HepG2 (cell line): ENCODE measurements at regions not wholly inside any gene's neighbourhood (a gene's known extent, or its start where the extent isn't known, plus 50 kb on each side); places are given as distances from the start of the nearest gene placed in this dataset.

Experiments used
- ATAC-seq: fragments of 200-7000 bp; cut with Tn5 transposase; 3 replicates; pipeline ENCODE4 v1.9.1; 2020; ENCODE audit warnings: mild to moderate bottlenecking, moderate library complexity
- BruUV-seq: library from RNA; stranded (reverse); fragments of 400-500 nt; replicated peaks from 2 replicates; lab custom pipeline; 2021; lab: Mats Ljungman, UMichigan
- CTCF ChIA-PET: fragments of 300-600 bp; formaldehyde crosslinking; extraction: SDS; loops from one replicate; lab custom pipeline; 2021; ENCODE audit warnings: low total read pairs, inconsistent platforms, low intra/inter-chr PET ratio; lab: Yijun Ruan, JAX
- POLR2A ChIA-PET: fragments of 350-600 bp; sonication (Branson Sonifier 250); formaldehyde crosslinking; loops from one replicate; lab custom pipeline; 2020; ENCODE audit warnings: antibody characterized with exemption, inconsistent platforms; lab: Yijun Ruan, JAX
- DNase-seq: peaks from one replicate; pipeline ENCODE4 v3.0.0-alpha.2; 2015; ENCODE audit warnings: low spot score
- FAIRE-seq: peaks from 3 replicates; lab custom pipeline; 2011; peaks lifted over from hg19 to GRCh38; lab: Jason Lieb, UNC
- H2AFZ ChIP-seq: one replicate; pipeline ENCODE4 v1.6.1; 2011; ENCODE audit warnings: low read length, inconsistent platforms
- H3K27ac ChIP-seq: fragments of 300-600 bp; 3 replicates; pipeline ENCODE4 v1.8.0; 2011; ENCODE audit warnings: mixed run types, mild to moderate bottlenecking, mixed read lengths, low read length, inconsistent platforms; ENCODE audit not compliant: insufficient read depth; ENCODE audit errors: extremely low read length
- H3K27me3 ChIP-seq, 2 experiments: fragments of 200-600 bp in 1 of 2; 2 replicates in 1 of 2; 3 replicates in 1 of 2; pipeline versions ENCODE4 v1.6.0 to v1.8.0; 2011; ENCODE audit warnings: low read length in 2 of 2, mild to moderate bottlenecking in 2 of 2, moderate library complexity in 2 of 2, inconsistent platforms in 1 of 2; ENCODE audit not compliant: insufficient read depth in 2 of 2, control insufficient read depth in 1 of 2
- H3K36me3 ChIP-seq, 2 experiments: fragments of 200-600 bp in 1 of 2; replicated peaks in 1 of 2; 2 replicates in 1 of 2; 3 replicates in 1 of 2; pipeline versions ENCODE4 v1.5.1 to v1.8.0; 2011; ENCODE audit warnings: low read length in 2 of 2, inconsistent platforms in 1 of 2; ENCODE audit not compliant: insufficient read depth in 2 of 2, control insufficient read depth in 1 of 2
- H3K4me1 ChIP-seq: 2 replicates; pipeline ENCODE4 v1.5.1; 2012; ENCODE audit warnings: low read length, inconsistent platforms; ENCODE audit not compliant: insufficient read depth
- H3K4me2 ChIP-seq: 2 replicates; pipeline ENCODE4 v1.6.0; 2011; ENCODE audit warnings: low read depth, low read length, inconsistent platforms
- H3K4me3 ChIP-seq, 3 experiments: fragments of 200-600 bp in 1 of 3; sonication (generic), shearing (Covaris generic) in 1 of 3; replicated peaks in 1 of 3; 2 replicates each; pipeline ENCODE4 v1.5.1; 2011 to 2016; ENCODE audit warnings: low read length in 3 of 3, inconsistent platforms in 2 of 3, low read depth in 2 of 3, mild to moderate bottlenecking in 2 of 3, control low read depth in 1 of 3, mixed read lengths in 1 of 3; ENCODE audit not compliant: insufficient read depth in 1 of 3
- H3K79me2 ChIP-seq: one replicate; pipeline ENCODE4 v1.6.1; 2011; ENCODE audit warnings: low read length, inconsistent platforms; ENCODE audit not compliant: insufficient read depth
- H3K9ac ChIP-seq: 2 replicates; pipeline ENCODE4 v1.6.0; 2011; ENCODE audit warnings: mild to moderate bottlenecking, low read depth, low read length, inconsistent platforms; ENCODE audit not compliant: insufficient read depth
- H3K9me3 ChIP-seq: 2 replicates; pipeline ENCODE4 v1.5.1; 2012; ENCODE audit warnings: mild to moderate bottlenecking, low read length
- H4K20me1 ChIP-seq: 2 replicates; pipeline ENCODE4 v1.6.0; 2011; ENCODE audit warnings: inconsistent platforms, mild to moderate bottlenecking, low read length, moderate library complexity; ENCODE audit not compliant: insufficient read depth
- ATM ChIP-seq: fragments of 450-650 bp; IDR thresholded peaks from 2 replicates; pipeline ENCODE4 v1.7.1; 2017; ENCODE audit warnings: mild to moderate bottlenecking, borderline replicate concordance
- FOXA1 ChIP-seq, 2 experiments: fragments of 450-650 bp in 1 of 2; sonication (generic) in 1 of 2; formaldehyde crosslinking in 1 of 2; IDR thresholded peaks; 2 replicates each; pipeline versions ENCODE4 v1.4.0 to v1.6.1; 2016 to 2020; ENCODE audit warnings: missing genetic modification reagents in 1 of 2
- HOXA7 ChIP-seq: sonication (generic); formaldehyde crosslinking; IDR thresholded peaks from 2 replicates; pipeline ENCODE4 v1.8.1; 2022; ENCODE audit warnings: mild to moderate bottlenecking, missing genetic modification reagents, moderate library complexity
- JARID2 ChIP-seq: sonication (generic); formaldehyde crosslinking; IDR thresholded peaks from 2 replicates; pipeline ENCODE4 v1.8.1; 2023; ENCODE audit warnings: missing genetic modification reagents, inconsistent platforms; ENCODE audit not compliant: insufficient replicate concordance
- MAFG ChIP-seq: sonication (generic); formaldehyde crosslinking; IDR thresholded peaks from 2 replicates; pipeline ENCODE4 v1.5.1; 2020; ENCODE audit warnings: mild to moderate bottlenecking, missing genetic modification reagents
- SP1 ChIP-seq, 2 experiments: fragments of 450-650 bp in 1 of 2; sonication (generic) in 1 of 2; formaldehyde crosslinking in 1 of 2; IDR thresholded peaks; 2 replicates each; pipeline versions ENCODE4 v1.4.0 to v1.6.1; 2016 to 2020; ENCODE audit warnings: missing genetic modification reagents in 1 of 2
- SP4 ChIP-seq: sonication (generic); formaldehyde crosslinking; IDR thresholded peaks from 2 replicates; pipeline ENCODE4 v1.8.1; 2023; ENCODE audit warnings: mild to moderate bottlenecking, missing genetic modification reagents
- SRSF9 ChIP-seq: fragments of 200-400 bp; formaldehyde crosslinking; IDR thresholded peaks from 2 replicates; pipeline ENCODE4 v1.6.1; 2018; ENCODE audit warnings: borderline replicate concordance, mild to moderate bottlenecking, low read depth, low read length; ENCODE audit not compliant: insufficient read depth, poor library complexity, severe bottlenecking
- TARDBP ChIP-seq: sonication (generic); formaldehyde crosslinking; IDR thresholded peaks from 2 replicates; pipeline ENCODE4 v1.8.0; 2022; ENCODE audit warnings: mild to moderate bottlenecking, missing genetic modification reagents
- U2AF1 ChIP-seq: fragments of 200-400 bp; formaldehyde crosslinking; optimal IDR thresholded peaks from 2 replicates; pipeline ENCODE3; 2017; ENCODE audit warnings: mild to moderate bottlenecking, low read depth, low read length
- U2AF2 ChIP-seq: fragments of 200-400 bp; formaldehyde crosslinking; IDR thresholded peaks from 2 replicates; pipeline ENCODE4 v1.6.1; 2017; ENCODE audit warnings: low read depth, mild to moderate bottlenecking, low read length
- ZNF317 ChIP-seq: sonication (generic); formaldehyde crosslinking; IDR thresholded peaks from 2 replicates; pipeline ENCODE4 v1.5.0; 2020; ENCODE audit warnings: mild to moderate bottlenecking, missing genetic modification reagents
- ZNF382 ChIP-seq: sonication (generic); formaldehyde crosslinking; IDR thresholded peaks from 2 replicates; pipeline ENCODE4 v1.5.0; 2020; ENCODE audit warnings: missing genetic modification reagents, mild to moderate bottlenecking, borderline replicate concordance
- ZNF589 ChIP-seq: sonication (generic); formaldehyde crosslinking; conservative IDR thresholded peaks from 2 replicates; pipeline ENCODE4 v1.8.0; 2022; ENCODE audit warnings: mild to moderate bottlenecking, moderate library complexity, missing genetic modification reagents
- WGBS: methylation state at CpG from one replicate; pipeline ENCODE4 v1.1.6; 2017; ENCODE audit warnings: low lambda C conversion rate; 5-methylcytosine and 5-hydroxymethylcytosine counted together
- in situ Hi-C: cut with HindIII; loops from 2 replicates; pipeline ENCODE4 v1.10.0; 2017; ENCODE audit warnings: low pct_unique_long_range_greater_than_20kb; ENCODE audit not compliant: extremely low pct_ligation_motif_present
- intact Hi-C: fragments of 100-400 bp; cut with micrococcal nuclease; formaldehyde crosslinking; loops from one replicate; pipeline ENCODE4 v1.10.0; 2022; ENCODE audit not compliant: unreplicated experiment
- TF ChIP-seq, protein P1 (sequence below): IDR thresholded peaks from 2 replicates; pipeline ENCODE4 v1.6.1; 2016

DNA sequence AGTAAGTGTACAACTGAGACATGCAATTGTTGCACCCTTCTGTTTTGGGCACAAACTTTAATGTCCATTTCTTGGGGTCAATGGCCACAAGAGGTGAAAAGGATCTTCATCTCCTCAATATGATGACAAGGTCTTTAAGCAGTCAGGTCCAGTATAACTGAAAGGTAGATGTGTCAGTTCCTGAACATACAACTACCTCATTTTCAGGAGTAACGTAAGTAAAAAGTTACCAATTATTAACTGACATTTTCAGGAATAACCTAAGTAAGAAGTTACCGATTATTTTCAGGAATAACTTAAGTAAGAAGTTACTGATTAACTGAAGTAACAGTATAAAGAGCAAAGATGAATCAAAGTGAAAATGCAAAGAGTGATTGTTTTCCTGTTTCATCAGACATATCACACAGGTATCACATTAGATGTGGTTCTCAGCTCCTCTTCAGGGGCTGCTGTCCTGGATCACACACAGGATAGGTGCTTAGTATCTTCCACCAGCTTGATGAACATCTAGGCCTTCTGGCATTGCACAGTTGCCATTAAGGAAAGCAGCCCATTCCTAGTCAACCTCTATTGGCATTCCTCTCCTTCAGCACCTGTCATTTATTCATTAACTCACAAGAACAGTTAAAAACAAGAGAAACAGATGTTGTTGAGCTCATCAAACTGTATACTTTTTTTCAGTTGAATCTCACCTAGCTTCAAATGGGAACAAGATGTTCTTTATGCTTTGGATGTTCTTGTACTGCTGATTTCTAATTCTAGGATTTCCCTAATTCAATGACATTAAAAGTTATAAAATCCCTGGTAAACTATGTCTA is 200.0 kb downstream of the FOXG1 start:
- Histone ChIP-seq H3K27me3 (no peaks in the 10 kb centered on the region), H2AFZ (no peak overlapping the region), H3K9ac (no peak overlapping the region), H3K4me3 (no peak overlapping the region), H4K20me1 (no peaks in the 10 kb centered on the region), H3K4me1 (no peaks in the 10 kb centered on the region), H3K27ac (no peak overlapping the region), H3K36me3 (no peaks in the 10 kb centered on the region), H3K9me3 (peaks cover 72% of the 10 kb centered on the region), H3K4me2 (no peak overlapping the region), H3K79me2 (no peaks in the 10 kb centered on the region)
- in situ Hi-C loops: no loop called here
- 2% methylated on average over 2 of the region's 2 CpGs for WGBS
- DNase-seq (no peak), FAIRE-seq (no peak), ATAC-seq (no peak)
- intact Hi-C loops: no loop called here
- ChIA-PET CTCF (no interaction called here), POLR2A (no interaction called here)
- BruUV-seq: no TSS peak
- no peak for TF ChIP-seq SP1 (IDR thresholded peaks at IDR 0.05)
- TF ChIP-seq SP1 (CRISPR knock-in tag; IDR thresholded peaks at IDR 0.05): no peak
- no peak for TF ChIP-seq MAFG (CRISPR knock-in tag)
- TF ChIP-seq ZNF317 (CRISPR knock-in tag): no peak
- TF ChIP-seq ATM: no peak
- TF ChIP-seq ZNF382 (CRISPR knock-in tag): no peak
- TF ChIP-seq SP4 (CRISPR knock-in tag): no peak
- no peak for TF ChIP-seq TARDBP (CRISPR knock-in tag)
- no peak for TF ChIP-seq JARID2
- no peak for TF ChIP-seq U2AF2
- TF ChIP-seq FOXA1 (IDR thresholded peaks at IDR 0.05): no peak
- TF ChIP-seq FOXA1 (CRISPR knock-in tag; IDR thresholded peaks at IDR 0.05): no peak
- TF ChIP-seq U2AF1: no peak
- TF ChIP-seq, protein P1, sequence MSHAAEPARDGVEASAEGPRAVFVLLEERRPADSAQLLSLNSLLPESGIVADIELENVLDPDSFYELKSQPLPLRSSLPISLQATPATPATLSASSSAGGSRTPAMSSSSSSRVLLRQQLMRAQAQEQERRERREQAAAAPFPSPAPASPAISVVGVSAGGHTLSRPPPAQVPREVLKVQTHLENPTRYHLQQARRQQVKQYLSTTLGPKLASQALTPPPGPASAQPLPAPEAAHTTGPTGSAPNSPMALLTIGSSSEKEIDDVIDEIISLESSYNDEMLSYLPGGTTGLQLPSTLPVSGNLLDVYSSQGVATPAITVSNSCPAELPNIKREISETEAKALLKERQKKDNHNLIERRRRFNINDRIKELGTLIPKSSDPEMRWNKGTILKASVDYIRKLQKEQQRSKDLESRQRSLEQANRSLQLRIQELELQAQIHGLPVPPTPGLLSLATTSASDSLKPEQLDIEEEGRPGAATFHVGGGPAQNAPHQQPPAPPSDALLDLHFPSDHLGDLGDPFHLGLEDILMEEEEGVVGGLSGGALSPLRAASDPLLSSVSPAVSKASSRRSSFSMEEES (CRISPR knock-in tag): no peak
- TF ChIP-seq ZNF589 (CRISPR knock-in tag): no peak
- TF ChIP-seq HOXA7 (CRISPR knock-in tag): no peak
- TF ChIP-seq SRSF9: no peak
